ENCODE measurements at regions not wholly inside any gene's neighbourhood (a gene's known extent, or its start where the extent isn't known, plus 50 kb on each side); places are given as distances from the start of the nearest gene placed in this dataset.

DNA sequence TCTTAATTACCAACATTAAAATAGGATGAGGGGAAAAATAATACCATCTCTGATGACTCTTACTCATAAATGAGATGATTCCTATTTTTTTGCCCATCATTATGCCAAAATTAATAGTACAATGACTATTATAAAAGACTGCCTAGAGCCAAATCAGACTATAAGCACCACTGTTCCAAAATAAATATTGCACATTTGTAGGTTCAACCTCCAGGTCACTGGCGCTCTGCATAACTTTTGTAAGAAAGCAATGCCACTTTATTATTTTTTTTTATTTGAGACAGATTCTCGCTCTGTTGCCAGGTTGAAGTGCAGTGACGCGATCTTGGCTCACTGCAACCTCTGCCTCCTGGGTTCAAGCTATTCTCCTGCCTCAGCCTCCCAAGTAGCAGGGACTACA is 142.5 kb upstream of the SP8 start:
- intact Hi-C loops (cut with DNase I) = no loop called here
- no peak for ATAC-seq

DNA sequence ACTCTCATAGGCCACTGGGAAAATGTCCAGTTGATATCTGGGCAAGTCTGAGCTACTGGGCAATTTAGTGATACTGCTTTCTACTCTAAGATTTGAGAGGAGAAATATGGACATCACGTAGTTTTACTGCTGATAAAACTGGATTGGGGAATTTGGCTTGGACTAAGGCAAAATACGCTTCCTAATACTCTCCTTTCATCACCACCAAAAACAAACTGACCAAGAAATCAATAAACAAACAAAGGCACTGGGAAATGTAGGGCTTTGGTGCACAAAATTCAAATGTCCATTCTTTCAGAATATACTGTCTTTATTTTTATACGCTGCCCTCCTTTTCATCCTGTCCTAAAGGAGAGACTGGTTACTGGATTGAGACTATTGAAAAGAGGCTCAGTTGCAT is 145.1 kb upstream of the SP8 start:
- ATAC-seq (no peak), DNase-seq (ENCODE audit: missing footprints) (no peak)
- intact Hi-C loops (cut with DNase I) = no loop called here

More for the DNA sequence above, 142.5 kb upstream of the SP8 start:
- no peak for DNase-seq (ENCODE audit: missing footprints)

DNA sequence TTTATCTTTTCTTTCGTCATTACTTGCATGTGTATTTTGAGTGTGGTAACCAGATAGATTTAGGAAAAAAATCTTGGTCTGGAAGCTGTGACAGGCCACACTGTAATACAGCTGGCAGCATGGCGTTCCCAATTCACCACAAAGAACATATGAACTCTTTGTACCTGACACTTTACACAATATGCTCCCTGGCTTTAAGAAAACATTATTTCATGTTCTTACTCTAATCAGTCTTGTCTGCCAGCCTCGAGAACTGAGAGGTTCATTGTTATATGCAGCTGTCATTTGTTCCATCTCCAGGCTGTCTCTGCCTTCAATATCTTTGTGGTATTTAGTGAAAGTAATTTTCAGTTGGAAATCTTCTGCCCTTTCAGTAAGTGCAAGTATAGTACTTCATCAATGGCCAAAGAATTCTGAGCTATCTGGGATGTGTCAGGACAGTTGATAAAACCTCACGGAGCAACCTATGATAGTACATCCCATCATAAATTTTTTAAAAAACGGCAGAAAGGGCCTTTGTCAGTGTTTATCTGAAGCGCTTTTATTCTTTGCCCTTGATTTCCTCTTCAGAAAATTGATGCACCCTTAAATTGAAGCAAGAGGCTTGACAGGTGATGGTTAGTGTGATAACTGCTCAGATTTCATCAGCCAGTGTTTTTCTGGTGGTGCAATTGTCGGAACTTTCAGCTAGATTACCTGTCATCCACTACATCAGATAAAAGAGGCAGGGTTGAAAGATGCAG is 146.3 kb upstream of the SP8 start:
- no peak for DNase-seq (ENCODE audit: missing footprints)
- intact Hi-C loops (cut with DNase I) = no loop called here
- ATAC-seq = no peak

DNA sequence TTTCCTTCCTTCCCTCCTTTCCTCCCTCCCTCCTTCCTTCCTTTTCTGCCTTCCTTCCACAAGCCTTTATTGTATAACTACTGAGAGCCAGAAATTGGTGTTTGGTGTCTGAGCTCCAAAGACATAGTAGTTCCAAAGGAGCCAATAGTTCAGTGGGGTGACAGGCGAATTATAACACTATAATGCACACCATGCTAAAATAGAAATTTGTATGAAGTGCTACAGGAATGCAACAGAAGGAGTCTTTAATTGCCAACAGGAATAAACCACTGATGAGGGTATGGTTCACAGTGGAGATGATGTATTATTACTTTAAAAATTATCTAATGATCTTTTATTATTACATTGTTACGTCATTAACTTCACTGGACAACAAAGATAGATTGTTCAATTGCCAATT is 158.8 kb upstream of the SP8 start:
- ATAC-seq = no peak
- no peak for DNase-seq (ENCODE audit: missing footprints)
- intact Hi-C loops (cut with DNase I) = no loop called here

DNA sequence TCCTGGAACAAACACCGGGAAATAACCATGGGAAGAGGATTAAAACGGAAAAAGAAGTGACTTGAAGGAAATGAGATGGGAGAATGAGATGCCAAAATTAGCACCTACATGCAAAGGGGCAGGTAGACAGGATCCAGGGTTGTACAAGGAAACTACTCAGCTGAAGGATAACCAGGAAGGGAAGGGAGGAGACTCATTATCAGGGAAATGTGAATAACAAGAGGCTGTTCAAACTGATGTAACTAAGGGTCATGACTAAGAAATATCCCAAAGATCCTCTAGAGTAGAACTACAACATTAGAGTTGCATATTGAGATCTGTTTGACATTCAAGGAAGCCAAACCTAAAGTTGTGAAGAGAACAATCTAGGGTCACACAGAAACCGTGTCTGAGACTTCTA is 166.2 kb upstream of the SP8 start:
- intact Hi-C loops (cut with DNase I) = no loop called here
- DNase-seq (ENCODE audit: missing footprints) = no peak
- ATAC-seq = no peak

DNA sequence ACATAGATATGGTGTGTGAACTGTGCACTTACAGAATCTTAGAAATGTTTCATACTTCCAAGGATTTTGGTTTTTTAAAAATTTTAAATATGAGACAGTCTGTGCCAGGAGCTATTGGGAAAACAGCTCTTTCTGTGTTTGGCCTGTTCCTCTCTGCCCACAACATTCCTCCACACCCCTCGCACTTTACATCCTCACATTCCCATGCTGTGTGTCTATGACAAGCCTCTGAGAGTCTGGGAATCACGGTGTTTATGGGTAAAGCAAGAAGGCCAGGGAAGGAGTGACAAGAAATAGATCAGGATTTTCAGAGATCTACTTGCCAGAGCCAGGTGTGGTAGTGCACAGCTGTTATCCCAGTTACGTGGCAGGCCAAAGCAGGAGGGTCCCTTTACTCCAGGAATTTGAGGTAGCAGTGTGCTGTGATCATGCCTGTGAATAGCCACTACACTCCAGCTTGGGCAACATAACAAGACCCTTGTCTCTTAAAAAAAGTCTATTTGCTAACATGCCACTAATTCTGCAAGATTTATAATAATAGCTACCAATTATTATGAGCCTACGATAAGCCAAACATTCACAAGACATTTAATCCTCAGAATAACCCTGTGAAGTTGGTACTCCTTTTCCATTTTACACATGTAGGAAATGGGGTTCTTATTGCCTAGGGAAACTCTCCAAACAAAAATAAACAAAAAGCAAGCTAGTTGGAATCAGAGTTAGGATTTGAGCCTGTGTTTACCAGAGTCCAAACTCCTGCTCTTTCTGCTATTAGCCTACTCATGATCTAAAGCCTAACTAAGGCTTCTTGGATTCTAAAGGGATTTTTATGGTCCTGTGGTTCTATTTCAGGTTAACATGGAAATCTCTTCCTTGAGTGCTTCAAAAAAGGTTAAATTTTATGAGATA is 168.3 kb upstream of the SP8 start:
- no peak for ATAC-seq
- no peak for DNase-seq (ENCODE audit: missing footprints)
- intact Hi-C loops (cut with DNase I) = no loop called here

DNA sequence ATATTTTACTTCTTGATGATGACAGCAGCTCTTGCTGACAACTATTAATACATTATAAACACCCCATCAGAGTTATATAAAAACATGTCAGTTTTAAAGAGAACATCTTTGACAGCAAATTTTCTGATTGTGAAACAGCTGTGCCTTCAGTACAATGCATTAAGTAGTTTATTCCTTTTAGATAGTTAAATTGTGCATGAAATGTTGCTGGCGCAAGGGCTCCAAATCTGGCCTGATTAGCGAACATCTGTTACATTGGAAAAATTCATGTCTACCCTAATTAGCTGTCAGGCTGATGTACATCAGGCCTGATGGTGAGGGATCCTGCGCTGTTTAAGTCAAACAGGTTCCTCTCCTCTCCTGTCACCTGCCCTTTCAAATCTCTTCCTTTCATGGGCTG is 171.9 kb upstream of the SP8 start:
- no peak for DNase-seq (ENCODE audit: missing footprints)
- no peak for ATAC-seq
- intact Hi-C loops (cut with DNase I) = no loop called here

DNA sequence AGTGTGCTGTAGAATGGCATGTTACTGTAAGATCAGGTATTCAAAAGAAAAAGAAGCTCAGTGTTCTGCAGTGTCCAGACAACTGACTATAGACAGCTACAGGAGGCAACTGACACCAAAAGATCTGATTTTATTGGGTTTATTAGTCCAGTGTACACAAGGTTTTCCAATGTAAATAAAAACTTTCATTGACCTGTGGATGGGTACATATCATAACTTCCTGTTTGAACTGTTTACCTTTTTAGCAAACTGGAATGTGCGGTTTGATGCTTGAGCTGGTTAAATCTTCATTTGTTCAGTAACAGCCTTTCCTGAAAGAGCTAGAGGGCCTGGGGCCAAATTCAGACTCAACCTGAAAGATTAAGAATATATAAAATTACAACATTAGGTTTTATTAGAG is 172.6 kb upstream of the SP8 start:
- no peak for DNase-seq (ENCODE audit: missing footprints)
- ATAC-seq = no peak
- intact Hi-C loops (cut with DNase I) = no loop called here

DNA sequence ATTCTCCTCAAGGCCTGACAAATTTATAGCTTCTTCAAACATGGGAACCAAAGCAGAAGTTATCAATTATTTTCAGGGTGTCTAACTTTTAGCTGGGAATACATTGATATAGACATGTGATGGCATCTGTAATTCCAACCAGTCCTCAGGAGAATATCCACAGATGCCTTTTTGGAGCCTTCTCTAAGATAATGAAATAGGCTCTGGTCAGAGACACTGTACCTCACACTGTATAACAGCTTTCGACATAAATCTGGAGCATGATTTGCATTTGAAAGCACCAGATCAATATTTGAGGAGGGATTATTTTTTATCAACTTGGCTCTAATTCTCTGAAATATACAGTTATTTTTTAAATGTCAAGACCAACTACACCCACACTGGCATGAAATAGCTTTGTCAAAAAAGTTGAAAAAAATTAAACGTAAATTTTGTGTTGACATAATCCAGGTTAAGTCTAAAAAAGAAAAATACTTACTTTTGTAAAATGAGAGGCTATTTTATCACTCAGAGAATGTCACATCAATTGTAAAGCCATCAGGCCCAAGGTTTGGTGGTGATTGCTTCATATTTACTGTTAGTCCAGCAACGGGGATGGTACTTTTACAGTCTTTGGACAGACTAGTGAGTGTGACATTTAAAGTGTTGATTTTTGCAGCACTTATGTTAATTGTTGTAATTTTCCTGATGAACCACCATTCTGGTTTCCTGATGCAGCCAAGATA is 177.0 kb upstream of the SP8 start:
- intact Hi-C loops (cut with DNase I) = no loop called here
- DNase-seq (ENCODE audit: missing footprints) = no peak
- no peak for ATAC-seq

DNA sequence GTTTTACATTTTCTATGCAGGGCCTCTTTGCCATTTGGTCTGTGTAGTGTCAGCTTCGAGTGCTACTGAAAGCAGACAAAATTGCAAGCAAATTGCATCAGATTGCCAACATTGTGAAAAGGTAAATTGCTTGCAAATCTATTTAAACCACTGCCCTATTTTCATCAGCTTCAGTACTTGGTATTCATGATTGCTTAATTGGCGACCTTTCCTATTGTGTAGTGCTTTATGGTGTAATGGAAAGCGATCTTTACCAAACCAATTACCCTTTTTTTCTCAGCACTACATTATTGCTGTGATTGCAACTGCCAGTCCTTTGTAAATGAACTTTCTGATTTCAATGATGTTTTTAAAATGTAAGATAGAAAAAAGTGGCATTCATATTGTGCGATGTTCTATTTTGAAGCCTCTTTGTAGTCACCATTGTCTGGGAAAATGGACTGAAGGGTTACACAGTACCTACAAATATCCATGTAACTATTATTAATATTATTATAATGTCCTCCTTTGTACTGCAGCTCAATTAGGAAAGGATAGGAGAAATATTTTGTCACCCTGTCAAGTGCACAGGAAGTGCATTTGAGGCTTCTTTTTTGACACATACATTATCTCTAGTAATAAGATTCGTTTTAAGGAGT is 177.7 kb upstream of the SP8 start:
- DNase-seq (ENCODE audit: missing footprints) = no peak
- intact Hi-C loops (cut with DNase I) = no loop called here
- ATAC-seq = no peak

DNA sequence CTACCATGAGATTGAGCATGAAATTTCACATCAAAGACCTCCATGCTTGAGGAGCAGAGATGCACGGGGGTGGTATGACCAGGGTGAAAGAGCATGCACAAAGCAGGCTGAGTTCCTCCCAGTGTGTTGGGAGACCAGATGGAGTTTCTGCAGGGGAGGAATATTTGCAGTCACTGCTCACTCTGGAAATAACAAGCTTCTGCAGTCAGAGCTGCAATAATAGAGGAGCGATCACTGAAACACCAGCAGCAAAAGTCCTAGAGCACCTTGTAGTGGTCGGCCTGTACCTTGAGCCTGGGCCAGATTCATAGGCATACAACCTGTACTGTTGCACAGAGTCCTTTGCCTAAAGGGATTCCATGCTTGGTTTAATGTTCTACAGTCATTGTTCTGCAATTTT is 184.5 kb upstream of the SP8 start:
- no peak for DNase-seq (ENCODE audit: missing footprints)
- intact Hi-C loops (cut with DNase I) = no loop called here
- no peak for ATAC-seq

DNA sequence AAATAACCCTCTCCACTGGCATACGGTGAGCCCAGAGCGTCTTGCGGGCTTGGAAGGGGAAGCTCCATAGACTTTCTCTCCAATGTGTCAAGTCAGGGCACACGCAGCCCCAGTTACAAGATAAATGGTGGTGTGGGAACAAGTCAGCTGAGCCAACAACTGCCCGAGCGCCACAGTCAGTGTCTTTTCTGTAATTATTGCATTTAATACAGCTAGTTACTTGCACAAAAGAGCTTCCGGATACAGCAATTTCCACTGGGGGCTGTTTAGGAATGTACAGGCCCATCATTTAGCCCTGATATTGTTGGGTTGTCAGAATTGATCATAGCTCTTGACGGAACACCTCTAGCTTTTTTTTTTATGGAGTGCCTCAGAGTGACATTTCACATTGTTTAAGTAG is 193.5 kb upstream of the SP8 start:
- DNase-seq (ENCODE audit: missing footprints) (no peak), ATAC-seq (no peak)
- intact Hi-C loops (cut with DNase I) = no loop called here

DNA sequence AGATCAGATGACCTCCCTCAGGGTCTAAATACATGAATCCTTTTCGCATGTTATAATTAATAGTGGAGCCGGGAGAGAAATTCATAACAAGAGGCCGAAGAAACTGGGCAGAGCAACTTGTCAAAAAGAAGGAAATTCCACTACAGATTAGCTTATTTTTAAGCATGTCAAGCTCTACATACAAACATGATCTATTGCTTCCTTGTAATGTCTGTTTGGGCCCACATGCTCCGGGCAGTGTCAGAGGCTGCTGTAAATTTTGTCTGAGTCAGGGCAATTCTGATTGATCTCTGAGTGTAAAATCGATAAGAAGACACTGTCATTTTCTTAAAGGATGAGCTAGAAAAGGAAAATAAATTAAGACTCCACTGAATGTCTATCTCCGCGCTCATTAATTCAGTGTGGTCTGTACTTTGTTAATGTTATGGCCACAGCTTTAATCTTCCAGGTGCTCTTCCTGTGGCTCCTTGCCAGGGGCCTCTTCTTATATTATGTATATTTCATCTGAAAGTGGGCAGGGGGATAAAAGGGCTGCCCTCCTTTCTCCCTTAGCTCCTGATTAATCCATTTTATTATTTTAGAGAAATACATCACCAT is 194.1 kb upstream of the SP8 start:
- DNase-seq (ENCODE audit: missing footprints) = no peak

DNA sequence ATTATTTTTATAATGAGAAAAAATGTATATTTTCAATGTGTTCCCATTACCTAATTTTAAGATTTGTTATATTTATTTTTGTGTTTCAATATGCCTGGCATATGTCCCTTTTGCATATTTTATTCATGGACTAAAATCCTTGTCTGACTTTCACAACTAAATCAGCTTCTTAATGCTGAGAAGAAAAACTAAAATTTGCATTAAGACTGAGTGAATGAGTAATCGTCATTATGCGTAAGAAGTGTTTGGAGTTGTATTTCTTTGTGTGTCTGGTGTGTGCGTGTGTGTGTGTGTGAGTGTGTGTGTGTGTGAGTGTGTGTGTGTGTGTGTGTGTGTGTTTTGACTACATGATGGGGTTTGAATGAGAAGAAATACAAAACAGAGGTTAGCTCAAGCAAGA is 201.7 kb upstream of the SP8 start:
- DNase-seq (ENCODE audit: missing footprints) (no peak), ATAC-seq (no peak)
- intact Hi-C loops (cut with DNase I) = no loop called here

More for the DNA sequence above, 194.1 kb upstream of the SP8 start:
- intact Hi-C loops (cut with DNase I) = no loop called here
- no peak for ATAC-seq

DNA sequence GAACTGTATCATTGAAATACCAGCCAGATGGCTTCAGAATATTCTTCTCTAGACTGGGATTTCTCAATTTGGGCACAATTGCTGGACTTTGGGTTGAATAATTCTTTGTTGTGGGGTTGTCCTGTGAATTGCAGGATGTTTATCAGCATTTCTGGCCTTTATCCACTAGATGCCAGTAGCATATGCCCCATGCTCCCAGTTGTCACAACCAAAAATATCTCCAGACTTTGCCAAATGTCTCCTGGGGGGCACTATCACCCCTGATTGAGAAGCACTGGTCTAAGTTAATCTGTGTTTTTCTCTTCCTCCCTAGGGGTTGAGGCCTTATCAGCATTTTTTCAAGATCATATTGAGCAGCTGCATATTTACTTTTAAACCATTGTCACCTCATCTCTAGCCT is 204.9 kb upstream of the SP8 start:
- intact Hi-C loops (cut with DNase I) = no loop called here
- DNase-seq (ENCODE audit: missing footprints) (no peak), ATAC-seq (no peak)

DNA sequence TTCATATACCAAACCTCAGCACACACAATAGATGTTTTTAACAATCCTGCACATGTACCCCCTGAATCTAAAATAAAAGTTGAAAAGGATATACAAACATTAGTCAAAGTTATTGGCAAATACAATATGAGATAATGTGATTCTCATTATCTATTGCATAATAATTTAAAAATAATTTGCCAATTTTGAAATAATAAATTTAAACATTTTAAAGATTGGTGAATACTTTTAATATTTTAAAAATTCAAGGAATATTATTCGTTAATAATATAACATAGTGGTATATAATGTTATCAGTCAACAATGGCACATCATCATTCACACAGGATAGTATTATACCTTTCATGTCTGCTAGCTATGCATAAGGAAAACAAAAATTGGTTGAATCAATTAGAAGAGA is 207.0 kb upstream of the SP8 start:
- intact Hi-C loops (cut with DNase I) = no loop called here
- ATAC-seq (no peak), DNase-seq (ENCODE audit: missing footprints) (no peak)

DNA sequence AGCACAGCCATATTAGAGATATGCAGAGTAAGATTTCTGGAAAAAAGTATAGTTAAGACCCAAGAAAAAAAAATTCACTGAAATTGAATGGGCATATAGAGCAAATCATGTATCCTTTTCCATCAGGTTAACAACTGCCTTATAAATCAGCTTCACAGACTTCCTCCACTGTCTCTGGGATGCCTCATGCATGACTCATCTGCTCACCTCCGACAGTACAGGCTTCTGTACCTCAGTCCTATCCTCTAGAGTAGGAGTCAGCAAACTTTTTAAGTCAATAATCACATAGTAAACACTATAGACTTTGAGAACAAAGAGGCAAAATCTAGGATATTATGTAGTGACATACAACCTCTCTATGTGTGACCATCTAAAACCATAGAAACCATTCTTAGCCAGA is 211.6 kb upstream of the SP8 start:
- DNase-seq (ENCODE audit: missing footprints) (no peak), ATAC-seq (no peak)
- intact Hi-C loops (cut with DNase I) = no loop called here

DNA sequence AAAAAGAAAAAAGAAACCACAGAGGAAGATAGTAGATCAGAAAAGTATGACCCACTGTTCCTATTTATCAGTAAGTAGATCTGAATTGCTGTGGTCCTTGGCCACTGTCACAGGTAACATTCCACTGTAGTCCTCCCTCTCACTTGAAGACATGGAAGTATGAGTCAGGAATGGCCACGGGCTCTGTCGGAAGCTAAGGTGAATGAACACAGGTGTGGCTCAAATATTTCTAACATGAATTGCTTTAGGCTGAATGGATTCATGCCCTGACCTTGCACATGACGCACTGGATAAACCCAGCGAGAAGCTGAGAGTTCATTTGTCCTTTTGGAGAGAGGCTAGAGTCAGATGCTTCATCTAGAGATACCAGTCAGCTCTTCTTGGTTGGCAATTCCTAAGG is 224.5 kb upstream of the SP8 start:
- ATAC-seq (no peak), DNase-seq (ENCODE audit: missing footprints) (no peak)
- intact Hi-C loops (cut with DNase I) = no loop called here

Measured in Right ventricle myocardium inferior (tissue), 1 donor.